NCI-H146 treated with DMSO at 0.1 percent for 48 hours (cell line): ENCODE measurements at regions not wholly inside any gene's neighbourhood (a gene's known extent, or its start where the extent isn't known, plus 50 kb on each side); places are given as distances from the start of the nearest gene placed in this dataset.
A peak's percentile ranks its signal among the peaks of the same experiment; 100 is the strongest.
"Not testable (repeated sequence)": the region's sequence is repeated elsewhere in the genome, so short reads cannot be mapped to it uniquely, and the experiment has no call there.

Experiments used
- DNase-seq: peaks from one replicate; lab custom pipeline; 2025; ENCODE audit not compliant: unreplicated experiment; lab: John Stamatoyannopoulos, UW

- DNase-seq = peak; percentile 9
Observed at GRCh38 chr15:81939604-81940440, 106.0 kb downstream of the MEX3B start.

GRCh38 chr15:81937189-81937588, 108.6 kb downstream of the MEX3B start:
- no peak for DNase-seq

GRCh38 chr15:81930582-81931369, 115.0 kb downstream of the MEX3B start:
- no peak for DNase-seq

GRCh38 chr15:81929557-81929956, 116.3 kb downstream of the MEX3B start:
- DNase-seq = no peak

GRCh38 chr15:81926981-81927380, 118.8 kb downstream of the MEX3B start:
- DNase-seq = no peak

GRCh38 chr15:81924729-81925128, 121.1 kb downstream of the MEX3B start:
- no peak for DNase-seq

- DNase-seq = no peak
Observed at GRCh38 chr15:81923561-81924350, 122.1 kb downstream of the MEX3B start.

- no peak for DNase-seq
Observed at GRCh38 chr15:81922143-81922542, 123.7 kb downstream of the MEX3B start.

- DNase-seq = no peak
Observed at GRCh38 chr15:81921163-81921562, 124.7 kb downstream of the MEX3B start.

- DNase-seq = not testable (repeated sequence)
Observed at GRCh38 chr15:81918767-81919166, 127.1 kb downstream of the MEX3B start.

- DNase-seq = no peak
Observed at GRCh38 chr15:81916451-81916850, 129.4 kb downstream of the MEX3B start.

- no peak for DNase-seq
Observed at GRCh38 chr15:81915990-81916389, 129.8 kb downstream of the MEX3B start.

GRCh38 chr15:81914734-81915256, 131.0 kb downstream of the MEX3B start:
- peak; percentile 70 for DNase-seq

- no peak for DNase-seq
Observed at GRCh38 chr15:81914333-81914732, 131.5 kb downstream of the MEX3B start.

GRCh38 chr15:81911022-81911971, 134.5 kb downstream of the MEX3B start:
- no peak for DNase-seq

- no peak for DNase-seq
Observed at GRCh38 chr15:81910355-81911021, 135.3 kb downstream of the MEX3B start.

GRCh38 chr15:81909011-81909358, 136.8 kb downstream of the MEX3B start:
- DNase-seq = no peak

- no peak for DNase-seq
Observed at GRCh38 chr15:81908111-81908510, 137.7 kb downstream of the MEX3B start.

GRCh38 chr15:81907521-81907920, 138.3 kb downstream of the MEX3B start:
- no peak for DNase-seq

- no peak for DNase-seq
Observed at GRCh38 chr15:81905889-81906288, 139.9 kb downstream of the MEX3B start.
